ENCODE measurements at regions not wholly inside any gene's neighbourhood (a gene's known extent, or its start where the extent isn't known, plus 50 kb on each side); places are given as distances from the start of the nearest gene placed in this dataset.
"Not testable (repeated sequence)": the region's sequence is repeated elsewhere in the genome, so short reads cannot be mapped to it uniquely, and the experiment has no call there.

GRCh38 chr10:30560326-30560725 is 69.2 kb downstream of the LYZL2 start:
- DNase-seq, result no peak

DNA sequence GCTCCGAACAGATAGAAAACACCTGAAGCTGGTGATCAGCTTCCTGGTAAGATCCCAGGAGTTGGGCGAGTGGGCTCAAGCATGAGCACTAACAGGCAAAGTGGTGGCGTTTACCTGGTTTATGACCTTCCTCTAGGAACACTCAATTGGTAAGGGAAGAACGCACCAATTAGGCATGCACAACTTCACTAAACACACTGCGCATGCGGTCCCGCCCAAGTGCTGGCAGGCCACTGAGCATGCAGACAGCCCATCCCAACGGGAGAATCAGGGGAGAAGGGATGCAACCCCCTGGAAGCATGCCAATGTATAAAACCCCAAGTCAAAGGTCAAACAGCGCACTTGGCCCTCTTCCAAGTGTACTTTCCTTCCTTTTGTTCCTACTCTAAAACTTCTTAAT is 70.4 kb downstream of the LYZL2 start:
- no peak for DNase-seq

GRCh38 chr10:30558411-30558810 is 71.1 kb downstream of the LYZL2 start:
- DNase-seq, result no peak

DNA sequence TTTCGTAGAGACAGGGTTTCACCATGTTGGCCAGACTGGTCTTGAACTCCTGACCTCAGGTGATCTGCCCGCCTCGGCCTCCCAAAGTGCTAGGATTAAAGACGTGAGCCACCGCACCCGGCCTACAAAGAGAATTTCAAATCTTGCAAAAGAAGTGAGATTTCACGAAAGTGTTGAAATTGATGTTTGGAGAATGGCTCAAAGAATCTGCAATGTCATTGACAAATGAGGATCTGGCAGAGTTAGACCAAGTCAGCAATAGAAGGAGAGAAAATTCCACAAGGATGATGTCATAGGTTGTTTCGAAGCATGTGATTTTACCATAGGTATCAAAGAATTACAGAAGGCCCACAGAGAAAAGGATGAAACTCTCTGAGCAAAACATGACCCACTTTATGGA is 71.7 kb downstream of the LYZL2 start:
- DNase-seq, result peak; percentile 47

- no peak for DNase-seq
Observed at GRCh38 chr10:30556189-30556588, 73.4 kb downstream of the LYZL2 start.

DNA sequence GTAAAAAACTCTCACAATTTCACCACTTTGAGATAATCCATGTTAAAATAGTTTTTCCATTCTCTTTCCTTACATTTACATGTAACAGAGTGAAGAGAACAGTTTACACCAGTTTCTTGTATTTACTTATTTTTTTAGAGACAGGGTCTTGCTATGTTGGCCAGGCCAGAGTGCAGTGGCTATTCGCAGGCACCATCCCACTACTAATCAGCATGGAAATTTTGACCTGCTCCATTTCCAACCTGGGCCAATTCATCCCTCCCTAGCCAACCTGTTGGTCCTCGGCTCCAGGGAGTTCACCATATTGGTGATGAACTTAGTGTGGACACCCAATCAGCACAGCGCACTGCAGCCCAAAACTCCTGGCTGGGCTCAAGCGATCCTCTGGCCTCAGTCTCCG is 74.1 kb downstream of the LYZL2 start:
- DNase-seq, result no peak

GRCh38 chr10:30554440-30554825 is 75.1 kb downstream of the LYZL2 start:
- DNase-seq, result no peak

DNA sequence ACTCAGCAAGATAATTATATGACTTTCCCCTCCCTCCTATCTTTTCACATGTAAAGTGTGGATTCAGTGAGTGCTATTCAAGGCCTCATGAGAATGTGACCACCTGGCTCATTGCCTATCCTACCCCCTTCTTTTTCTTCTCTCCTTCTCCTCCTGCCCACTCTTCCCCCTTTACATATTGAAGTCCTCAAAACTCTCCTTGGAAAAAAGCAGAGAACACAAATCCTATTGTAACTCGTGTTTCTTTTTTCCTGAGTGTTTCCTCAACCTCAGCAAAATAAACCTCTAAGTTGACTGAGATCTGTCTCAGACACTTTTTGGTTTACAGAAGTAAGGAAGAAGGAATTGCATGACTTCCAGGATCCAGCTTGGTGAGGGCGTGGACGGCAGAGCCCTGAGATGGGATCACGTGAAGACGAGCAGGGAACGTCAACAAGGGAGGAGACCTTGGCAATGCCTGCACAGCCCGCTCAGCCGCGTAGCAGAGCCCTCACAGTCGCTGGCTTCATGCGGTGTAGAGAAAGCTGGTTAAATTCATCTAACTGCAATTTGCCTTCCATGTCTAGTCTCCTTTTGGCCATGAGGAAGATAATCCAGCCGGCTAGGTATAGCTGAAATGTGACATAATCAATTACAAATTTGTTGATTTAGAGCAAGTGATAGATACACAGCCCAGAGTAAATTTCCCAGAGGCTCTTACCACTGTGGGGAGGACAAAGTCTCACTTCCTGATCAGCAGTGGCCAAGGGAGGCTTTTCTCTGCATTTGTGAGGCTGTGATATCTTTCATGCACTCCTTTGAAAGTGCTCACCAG is 75.7 kb downstream of the LYZL2 start:
- DNase-seq, result no peak

DNA sequence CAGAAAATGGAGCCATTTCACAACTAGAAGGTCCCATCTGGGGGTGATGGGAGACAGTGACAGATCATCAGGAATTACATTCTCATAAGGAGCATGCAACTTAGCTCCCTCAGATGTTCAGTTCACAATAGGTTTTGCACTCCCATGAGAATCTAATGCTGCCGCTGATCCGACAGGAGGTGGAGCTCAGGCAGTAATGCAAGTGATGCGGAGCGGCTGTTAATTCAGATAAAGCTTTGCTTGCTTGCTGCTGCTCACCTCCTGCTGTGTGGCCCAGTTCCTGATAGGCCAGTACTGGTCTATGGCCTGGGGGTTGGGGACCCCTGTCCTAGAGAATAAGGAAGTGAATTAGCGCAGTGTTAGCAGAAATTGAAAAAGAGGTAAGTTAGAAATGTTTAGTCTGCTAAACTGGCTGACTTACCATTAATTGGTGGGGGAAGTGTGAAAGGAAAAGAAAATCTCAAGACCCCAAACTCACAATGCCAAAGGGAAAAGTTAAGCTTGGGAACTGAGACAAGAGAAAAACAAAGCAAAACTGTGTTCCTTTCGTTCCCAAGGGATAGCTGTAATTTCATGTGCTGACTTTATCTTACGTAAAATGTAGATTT is 76.4 kb downstream of the LYZL2 start:
- no peak for DNase-seq

GRCh38 chr10:30550967-30551815 is 78.4 kb downstream of the LYZL2 start:
- no peak for DNase-seq

DNA sequence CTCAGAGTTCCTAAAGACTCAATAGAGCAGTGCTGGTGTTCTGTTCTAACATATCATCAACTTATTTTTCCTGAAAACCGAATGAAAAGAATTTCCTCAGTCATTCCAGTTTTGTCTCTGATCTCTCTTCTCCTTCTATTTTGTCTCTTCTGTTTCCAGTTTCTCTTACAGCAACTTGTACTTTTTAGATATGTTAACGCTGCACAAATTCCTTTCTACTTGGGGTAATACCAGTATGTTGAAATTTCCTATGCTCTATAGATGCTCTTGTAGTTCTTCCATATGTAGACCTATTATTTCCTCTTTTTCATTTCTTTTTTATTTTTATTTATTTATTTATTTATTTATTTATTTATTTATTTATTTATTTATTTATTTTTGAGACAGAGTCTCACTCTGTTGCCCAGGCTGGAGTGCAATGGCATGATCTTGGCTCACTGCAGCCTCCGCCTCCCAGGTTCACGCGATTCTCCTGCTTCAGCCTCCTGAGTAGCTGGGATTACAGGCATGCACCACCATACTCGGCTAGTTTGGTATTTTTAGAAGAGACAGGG is 80.3 kb downstream of the LYZL2 start:
- DNase-seq, result not testable (repeated sequence)

DNA sequence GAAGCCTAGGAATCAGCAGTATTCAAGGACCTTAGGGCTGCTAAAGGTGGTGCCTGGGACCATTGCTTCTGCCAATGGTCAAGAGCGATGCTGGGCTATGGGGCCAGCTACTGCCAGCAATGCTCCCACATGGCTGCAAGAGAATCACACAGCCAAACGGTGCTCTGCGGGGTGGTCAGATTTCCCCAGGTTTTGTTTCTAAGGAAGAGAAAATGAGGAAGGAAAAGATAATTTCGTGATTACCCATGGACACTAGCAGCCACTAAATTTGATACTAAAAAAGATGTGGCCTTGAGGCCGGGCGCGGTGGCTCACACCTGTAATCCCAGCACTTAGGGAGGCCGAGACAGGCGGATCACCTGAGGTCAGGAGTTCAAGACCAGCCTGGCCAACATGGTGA is 83.0 kb downstream of the LYZL2 start:
- DNase-seq, result no peak

DNA sequence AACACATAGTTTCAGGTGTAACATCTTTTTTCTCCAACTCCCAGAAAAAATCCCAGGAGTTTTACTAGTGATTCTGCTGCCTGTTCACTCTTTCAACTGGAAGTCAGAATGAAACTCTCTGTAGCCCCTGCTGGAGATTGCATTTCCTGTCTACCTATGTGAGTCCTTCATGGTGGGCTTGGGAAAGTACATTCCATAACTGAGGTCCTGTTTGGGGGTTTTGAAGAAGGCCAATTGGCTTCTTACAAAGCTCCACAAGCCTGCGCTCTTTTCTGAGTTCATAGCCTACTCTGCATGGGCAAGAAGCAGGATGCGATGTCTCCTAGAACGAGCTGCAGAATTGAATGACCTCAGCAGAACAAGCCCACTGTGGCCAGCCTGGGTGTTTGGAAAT is 86.7 kb downstream of the LYZL2 start:
- no peak for DNase-seq

- no peak for DNase-seq
Observed at GRCh38 chr10:30542001-30542894, 87.3 kb downstream of the LYZL2 start.

DNA sequence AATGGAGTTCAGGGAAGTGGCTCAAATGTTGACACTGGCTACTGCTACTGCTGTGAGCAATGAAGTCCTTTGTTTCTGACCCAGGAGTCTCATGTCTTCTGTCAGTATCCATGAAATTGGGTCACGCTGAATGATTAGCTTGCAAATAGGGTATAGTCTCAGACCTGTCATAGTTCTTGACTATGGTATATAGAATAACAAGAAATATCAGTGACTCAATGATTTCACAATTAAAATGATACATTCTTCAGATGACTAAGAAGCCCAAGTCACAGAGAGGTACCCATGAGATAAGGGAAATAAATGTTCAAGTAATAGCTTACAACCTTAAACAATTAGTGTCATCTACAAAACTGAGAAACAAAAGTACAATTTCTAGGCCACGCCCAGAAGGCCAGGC is 89.3 kb downstream of the LYZL2 start:
- no peak for DNase-seq

- no peak for DNase-seq
Observed at GRCh38 chr10:30538086-30538485, 91.5 kb downstream of the LYZL2 start.

GRCh38 chr10:30537586-30537985 is 92.0 kb downstream of the LYZL2 start:
- DNase-seq, result no peak

- DNase-seq, result not testable (repeated sequence)
Observed at GRCh38 chr10:30537158-30537557, 92.4 kb downstream of the LYZL2 start.

GRCh38 chr10:30536578-30536977 is 93.0 kb downstream of the LYZL2 start:
- no peak for DNase-seq

DNA sequence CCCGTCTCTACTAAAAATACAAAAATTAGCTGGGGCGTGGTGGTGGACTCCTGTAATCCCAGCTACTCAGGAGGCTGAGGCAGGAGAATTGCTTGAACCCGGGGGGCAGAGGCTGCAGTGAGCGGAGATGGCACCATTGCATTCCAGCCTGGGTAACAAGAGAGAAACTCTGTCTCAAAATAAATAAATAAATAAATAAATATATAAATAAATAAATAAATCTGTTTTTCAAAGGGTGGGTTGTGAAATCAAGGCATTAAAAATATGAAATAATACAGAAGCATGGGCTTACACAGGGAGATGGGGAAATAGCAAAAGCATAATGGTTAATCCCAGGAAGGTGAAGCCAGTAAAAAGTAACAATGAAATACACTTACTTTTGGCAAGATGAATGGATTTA is 93.9 kb downstream of the LYZL2 start:
- DNase-seq, result no peak

DNA sequence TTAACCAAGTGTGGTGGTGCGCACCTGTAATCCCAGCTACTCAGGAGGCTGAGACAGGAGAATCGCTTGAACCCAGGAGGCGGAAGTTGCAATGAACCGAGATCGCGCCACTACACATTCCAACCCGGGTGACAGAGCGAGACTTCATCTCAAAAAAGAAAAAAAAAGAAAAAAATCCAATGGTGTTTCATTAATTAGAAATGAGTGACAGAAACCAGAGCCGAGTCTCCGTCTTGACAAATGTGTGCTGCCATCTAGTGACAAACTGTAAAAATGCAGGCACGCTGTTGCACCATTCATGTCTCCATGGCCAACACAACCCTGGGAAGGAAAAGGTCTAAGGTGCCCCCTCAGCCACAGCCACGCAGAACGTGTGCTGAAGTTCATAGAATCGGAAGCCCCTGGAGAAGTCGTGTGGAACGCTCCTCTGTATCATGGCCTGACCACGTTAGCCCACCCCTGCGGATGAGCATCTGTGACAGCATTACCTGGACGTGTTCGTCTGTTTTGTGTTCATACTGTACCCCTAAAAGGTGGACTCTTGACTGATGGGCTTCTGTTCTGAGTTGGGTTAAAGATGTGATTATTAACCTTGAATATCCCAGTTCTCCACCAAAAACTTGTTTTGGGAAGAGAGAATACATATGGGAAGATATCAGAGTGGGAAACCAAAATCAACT is 94.9 kb downstream of the LYZL2 start:
- peak; percentile 43 for DNase-seq

Data from kidney glomerular epithelial cell (primary cell).